HG02938 (cell line): ENCODE measurements at regions not wholly inside any gene's neighbourhood (a gene's known extent, or its start where the extent isn't known, plus 50 kb on each side); places are given as distances from the start of the nearest gene placed in this dataset.
"Not testable (repeated sequence)": the region's sequence is repeated elsewhere in the genome, so short reads cannot be mapped to it uniquely, and the experiment has no call there.

ENCODE experiments used
- ATAC-seq: cut with Tn5 transposase; IDR thresholded peaks from one replicate; pipeline ENCODE4 v1.9.1; 2021; ENCODE audit warnings: mild to moderate bottlenecking, moderate library complexity; ENCODE audit not compliant: unreplicated experiment

- no peak for ATAC-seq
Observed at GRCh38 chr10:45520476-45520875, 146.5 kb downstream of the ALOX5 start.

- no peak for ATAC-seq
Observed at GRCh38 chr10:45518741-45519140, 144.7 kb downstream of the ALOX5 start.

GRCh38 chr10:45515630-45516029 is 141.6 kb downstream of the ALOX5 start:
- no peak for ATAC-seq

- ATAC-seq, result no peak
Observed at GRCh38 chr10:45514291-45515270, 140.6 kb downstream of the ALOX5 start.

- ATAC-seq, result no peak
Observed at GRCh38 chr10:45513551-45513950, 139.5 kb downstream of the ALOX5 start.

- not testable (repeated sequence) for ATAC-seq
Observed at GRCh38 chr10:45511926-45512325, 137.9 kb downstream of the ALOX5 start.

GRCh38 chr10:45509491-45509890 is 135.5 kb downstream of the ALOX5 start:
- no peak for ATAC-seq

- no peak for ATAC-seq
Observed at GRCh38 chr10:45505311-45505710, 131.3 kb downstream of the ALOX5 start.

GRCh38 chr10:45502458-45502857 is 128.4 kb downstream of the ALOX5 start:
- ATAC-seq, result no peak

- ATAC-seq, result no peak
Observed at GRCh38 chr10:45501791-45502190, 127.8 kb downstream of the ALOX5 start.

GRCh38 chr10:45500798-45501197 is 126.8 kb downstream of the ALOX5 start:
- ATAC-seq, result no peak

- ATAC-seq, result no peak
Observed at GRCh38 chr10:45500304-45500703, 126.3 kb downstream of the ALOX5 start.

- ATAC-seq, result no peak
Observed at GRCh38 chr10:45495438-45496152, 121.6 kb downstream of the ALOX5 start.
